ENCODE measurements at regions not wholly inside any gene's neighbourhood (a gene's known extent, or its start where the extent isn't known, plus 50 kb on each side); places are given as distances from the start of the nearest gene placed in this dataset.
"Not testable (repeated sequence)": the region's sequence is repeated elsewhere in the genome, so short reads cannot be mapped to it uniquely, and the experiment has no call there.

DNA sequence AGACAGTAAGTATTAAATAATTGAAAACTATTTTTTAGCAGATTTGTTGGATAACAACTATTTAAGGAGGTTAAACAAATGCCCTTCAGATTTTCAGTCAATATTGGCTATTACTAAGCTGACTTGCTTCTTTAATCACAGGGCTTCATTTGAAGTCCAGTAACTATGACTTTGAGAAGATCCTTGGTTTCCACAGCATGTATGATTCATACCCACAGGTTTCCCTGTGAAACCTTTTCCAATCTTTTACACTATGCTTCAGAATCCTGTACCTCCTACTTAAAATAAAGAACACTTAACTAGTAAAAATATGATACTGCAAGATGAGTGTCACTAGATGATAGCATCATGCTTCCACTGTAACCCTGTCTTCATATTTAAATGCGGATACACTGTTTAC is 211.9 kb downstream of the SPATA31A1 start:
- H3K9ac ChIP-seq (ENCODE audit: low read length in 2 of 2); H3K27ac ChIP-seq (ENCODE audit: low read length); H3K9me3 ChIP-seq (ENCODE audit: control insufficient read depth in 2 of 2, low read length in 2 of 2); H3K27me3 ChIP-seq (ENCODE audit: control insufficient read depth in 1 of 2, insufficient read depth in 2 of 2, low read length in 2 of 2); H3K4me1 ChIP-seq (ENCODE audit: control insufficient read depth, insufficient read depth, low read length); H3K36me3 ChIP-seq (ENCODE audit: control insufficient read depth in 2 of 2, insufficient read depth in 2 of 2, low read length in 2 of 2); H3K4me3 ChIP-seq (ENCODE audit: low read length in 2 of 2): not testable (repeated sequence)

DNA sequence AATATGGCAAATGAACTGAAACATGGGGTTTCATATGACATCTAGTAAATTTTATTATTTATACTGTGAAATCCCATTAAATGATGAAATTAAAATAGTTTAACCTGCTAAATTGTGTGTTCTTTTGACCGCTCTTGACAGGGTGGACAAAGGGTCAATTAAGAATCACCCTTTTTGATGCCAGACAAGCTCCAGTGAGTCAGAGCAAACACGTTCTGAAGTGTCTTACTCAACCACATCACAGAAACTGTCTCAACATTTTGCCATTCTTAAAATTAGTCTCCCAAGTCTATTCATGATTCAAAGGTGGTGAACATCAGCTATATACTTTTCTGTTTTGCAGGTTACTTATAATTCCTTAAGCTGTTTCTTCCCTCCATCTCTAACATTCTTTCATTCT is 213.4 kb downstream of the SPATA31A1 start:
- not testable (repeated sequence) for H3K4me1 ChIP-seq (ENCODE audit: control insufficient read depth, insufficient read depth, low read length); H3K27me3 ChIP-seq (ENCODE audit: control insufficient read depth in 1 of 2, insufficient read depth in 2 of 2, low read length in 2 of 2); H3K27ac ChIP-seq (ENCODE audit: low read length)

GRCh38 chr9:39573024-39574022 is 217.9 kb downstream of the SPATA31A1 start:
- not testable (repeated sequence) for H3K27ac ChIP-seq (ENCODE audit: low read length); H3K27me3 ChIP-seq (ENCODE audit: control insufficient read depth in 1 of 2, insufficient read depth in 2 of 2, low read length in 2 of 2); H3K36me3 ChIP-seq (ENCODE audit: control insufficient read depth in 2 of 2, insufficient read depth in 2 of 2, low read length in 2 of 2); H3K9me3 ChIP-seq (ENCODE audit: control insufficient read depth in 2 of 2, low read length in 2 of 2); H3K4me3 ChIP-seq (ENCODE audit: low read length in 2 of 2); H3K4me1 ChIP-seq (ENCODE audit: control insufficient read depth, insufficient read depth, low read length); H3K9ac ChIP-seq (ENCODE audit: low read length in 2 of 2)

More for the DNA sequence above, 213.4 kb downstream of the SPATA31A1 start:
- not testable (repeated sequence) for H3K36me3 ChIP-seq (ENCODE audit: control insufficient read depth in 2 of 2, insufficient read depth in 2 of 2, low read length in 2 of 2); H3K4me3 ChIP-seq (ENCODE audit: low read length in 2 of 2); H3K9ac ChIP-seq (ENCODE audit: low read length in 2 of 2); H3K9me3 ChIP-seq (ENCODE audit: control insufficient read depth in 2 of 2, low read length in 2 of 2)

- not testable (repeated sequence) for H3K9me3 ChIP-seq (ENCODE audit: control insufficient read depth in 2 of 2, low read length in 2 of 2); H3K36me3 ChIP-seq (ENCODE audit: control insufficient read depth in 2 of 2, insufficient read depth in 2 of 2, low read length in 2 of 2); H3K27me3 ChIP-seq (ENCODE audit: control insufficient read depth in 1 of 2, insufficient read depth in 2 of 2, low read length in 2 of 2); H3K4me1 ChIP-seq (ENCODE audit: control insufficient read depth, insufficient read depth, low read length); H3K9ac ChIP-seq (ENCODE audit: low read length in 2 of 2); H3K27ac ChIP-seq (ENCODE audit: low read length); H3K4me3 ChIP-seq (ENCODE audit: low read length in 2 of 2)
Measured at GRCh38 chr9:39579000-39579399, 223.5 kb downstream of the SPATA31A1 start.

DNA sequence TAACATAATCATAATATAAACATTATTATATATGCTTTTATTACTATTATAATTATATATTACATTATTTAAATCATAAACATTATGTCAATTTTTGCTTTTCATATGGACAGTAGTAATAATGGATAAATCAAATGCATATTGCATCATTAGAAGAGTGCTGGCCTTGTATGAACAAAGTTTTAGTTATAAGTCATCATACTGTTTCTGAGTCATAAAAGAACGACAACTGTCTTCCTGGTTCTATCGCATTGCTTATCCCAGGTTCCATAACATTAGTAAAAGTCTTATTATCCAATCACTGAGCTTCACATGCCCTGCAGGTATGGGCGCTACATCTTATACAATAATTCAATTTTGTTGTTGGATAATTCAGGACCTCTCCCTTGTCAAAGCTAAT is 225.8 kb downstream of the SPATA31A1 start:
- H3K4me1 ChIP-seq (ENCODE audit: control insufficient read depth, insufficient read depth, low read length); H3K9ac ChIP-seq (ENCODE audit: low read length in 2 of 2); H3K36me3 ChIP-seq (ENCODE audit: control insufficient read depth in 2 of 2, insufficient read depth in 2 of 2, low read length in 2 of 2); H3K27ac ChIP-seq (ENCODE audit: low read length); H3K9me3 ChIP-seq (ENCODE audit: control insufficient read depth in 2 of 2, low read length in 2 of 2); H3K27me3 ChIP-seq (ENCODE audit: control insufficient read depth in 1 of 2, insufficient read depth in 2 of 2, low read length in 2 of 2); H3K4me3 ChIP-seq (ENCODE audit: low read length in 2 of 2): not testable (repeated sequence)

- not testable (repeated sequence) for H3K4me1 ChIP-seq (ENCODE audit: control insufficient read depth, insufficient read depth, low read length); H3K9me3 ChIP-seq (ENCODE audit: control insufficient read depth in 2 of 2, low read length in 2 of 2); H3K27ac ChIP-seq (ENCODE audit: low read length); H3K9ac ChIP-seq (ENCODE audit: low read length in 2 of 2); H3K27me3 ChIP-seq (ENCODE audit: control insufficient read depth in 1 of 2, insufficient read depth in 2 of 2, low read length in 2 of 2); H3K4me3 ChIP-seq (ENCODE audit: low read length in 2 of 2); H3K36me3 ChIP-seq (ENCODE audit: control insufficient read depth in 2 of 2, insufficient read depth in 2 of 2, low read length in 2 of 2)
Measured at GRCh38 chr9:39582677-39583412, 227.4 kb downstream of the SPATA31A1 start.

GRCh38 chr9:39583413-39583747 is 227.9 kb downstream of the SPATA31A1 start:
- H3K27ac ChIP-seq (ENCODE audit: low read length); H3K36me3 ChIP-seq (ENCODE audit: control insufficient read depth in 2 of 2, insufficient read depth in 2 of 2, low read length in 2 of 2); H3K4me1 ChIP-seq (ENCODE audit: control insufficient read depth, insufficient read depth, low read length); H3K9ac ChIP-seq (ENCODE audit: low read length in 2 of 2); H3K27me3 ChIP-seq (ENCODE audit: control insufficient read depth in 1 of 2, insufficient read depth in 2 of 2, low read length in 2 of 2); H3K4me3 ChIP-seq (ENCODE audit: low read length in 2 of 2); H3K9me3 ChIP-seq (ENCODE audit: control insufficient read depth in 2 of 2, low read length in 2 of 2): not testable (repeated sequence)

- H3K4me3 ChIP-seq (ENCODE audit: low read length in 2 of 2); H3K9ac ChIP-seq (ENCODE audit: low read length in 2 of 2); H3K27me3 ChIP-seq (ENCODE audit: control insufficient read depth in 1 of 2, insufficient read depth in 2 of 2, low read length in 2 of 2); H3K27ac ChIP-seq (ENCODE audit: low read length); H3K9me3 ChIP-seq (ENCODE audit: control insufficient read depth in 2 of 2, low read length in 2 of 2); H3K4me1 ChIP-seq (ENCODE audit: control insufficient read depth, insufficient read depth, low read length); H3K36me3 ChIP-seq (ENCODE audit: control insufficient read depth in 2 of 2, insufficient read depth in 2 of 2, low read length in 2 of 2): not testable (repeated sequence)
Measured at GRCh38 chr9:39585233-39585632, 229.8 kb downstream of the SPATA31A1 start.

DNA sequence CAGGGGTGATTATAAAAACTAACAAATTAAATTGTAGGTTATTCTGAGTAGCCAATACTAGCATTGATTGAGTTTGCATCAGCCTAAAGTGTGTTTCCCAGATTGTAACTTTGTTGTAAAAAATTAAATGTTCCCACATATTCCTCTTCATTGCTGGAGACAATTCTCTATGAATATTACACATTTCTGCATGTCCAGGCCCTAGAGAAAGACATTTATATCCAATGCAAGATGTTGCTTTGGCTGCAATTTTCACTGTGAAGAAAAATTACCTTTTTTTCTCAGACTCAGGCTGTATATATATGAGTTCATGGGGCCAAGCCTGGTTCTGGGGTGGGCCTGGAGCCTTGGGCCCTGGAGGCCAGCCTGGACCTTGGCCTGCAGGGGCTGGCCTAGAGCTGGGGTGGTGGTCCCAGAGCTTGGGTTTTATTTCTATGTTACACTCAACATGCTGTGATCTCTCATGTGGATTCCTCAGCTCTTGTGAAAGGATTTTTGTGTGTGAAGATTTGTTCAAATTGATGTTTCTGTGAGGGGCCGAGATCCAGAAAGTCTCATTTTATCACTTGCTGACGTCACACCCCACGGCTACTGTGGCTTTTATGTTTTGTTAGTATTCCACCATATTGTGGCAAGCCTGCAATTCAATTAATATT is 232.5 kb downstream of the SPATA31A1 start:
- Histone ChIP-seq H3K27ac (ENCODE audit: low read length) (no peak overlapping the region), H3K9ac (ENCODE audit: low read length in 2 of 2) (no peak overlapping the region), H3K4me1 (ENCODE audit: control insufficient read depth, insufficient read depth, low read length) (no peaks in the 10 kb centered on the region), H3K27me3 (ENCODE audit: control insufficient read depth in 1 of 2, insufficient read depth in 2 of 2, low read length in 2 of 2) (no peaks in the 10 kb centered on the region), H3K9me3 (ENCODE audit: control insufficient read depth in 2 of 2, low read length in 2 of 2) (no peaks in the 10 kb centered on the region), H3K36me3 (ENCODE audit: control insufficient read depth in 2 of 2, insufficient read depth in 2 of 2, low read length in 2 of 2) (no peaks in the 10 kb centered on the region), H3K4me3 (ENCODE audit: low read length in 2 of 2) (no peak overlapping the region)

DNA sequence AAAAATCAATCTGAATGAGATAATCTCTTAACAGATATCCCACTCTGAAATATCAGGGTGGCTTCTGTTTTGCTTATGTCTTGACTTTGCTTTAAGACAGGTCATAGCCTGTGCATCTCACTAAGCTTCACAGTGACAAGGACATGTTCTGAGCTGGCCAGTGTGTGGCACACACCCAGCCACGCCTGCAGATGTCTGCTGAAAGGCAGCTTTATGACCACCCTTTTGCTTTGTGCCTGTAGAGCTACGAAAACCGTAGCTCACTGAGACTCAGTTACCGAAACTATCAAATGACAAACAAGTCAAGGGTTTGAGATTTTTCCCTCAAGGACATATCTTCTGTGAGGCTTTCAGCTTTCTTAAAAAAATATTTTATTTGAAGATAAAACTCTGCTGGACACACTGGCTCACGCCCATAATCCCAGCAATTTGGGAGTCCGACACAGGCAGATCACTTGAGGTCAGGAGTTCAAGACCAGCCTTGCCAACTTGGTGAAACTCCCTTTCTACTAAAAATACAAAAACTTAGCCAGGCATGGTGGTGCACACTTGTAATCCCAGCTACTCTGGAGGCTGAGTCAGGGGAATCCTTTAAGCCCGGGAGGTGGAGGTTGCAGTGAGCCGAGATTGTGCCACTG is 233.2 kb downstream of the SPATA31A1 start:
- no peak overlapping the region for H3K9ac ChIP-seq (ENCODE audit: low read length in 2 of 2)
- no peak overlapping the region for H3K27ac ChIP-seq (ENCODE audit: low read length)
- no peaks in the 10 kb centered on the region for H3K36me3 ChIP-seq (ENCODE audit: control insufficient read depth in 2 of 2, insufficient read depth in 2 of 2, low read length in 2 of 2)
- H3K27me3 ChIP-seq (ENCODE audit: control insufficient read depth in 1 of 2, insufficient read depth in 2 of 2, low read length in 2 of 2) = no peaks in the 10 kb centered on the region
- H3K9me3 ChIP-seq (ENCODE audit: control insufficient read depth in 2 of 2, low read length in 2 of 2) = no peaks in the 10 kb centered on the region
- H3K4me3 ChIP-seq (ENCODE audit: low read length in 2 of 2) = no peak overlapping the region
- no peaks in the 10 kb centered on the region for H3K4me1 ChIP-seq (ENCODE audit: control insufficient read depth, insufficient read depth, low read length)
